ENCODE measurements at regions not wholly inside any gene's neighbourhood (a gene's known extent, or its start where the extent isn't known, plus 50 kb on each side); places are given as distances from the start of the nearest gene placed in this dataset.

DNA sequence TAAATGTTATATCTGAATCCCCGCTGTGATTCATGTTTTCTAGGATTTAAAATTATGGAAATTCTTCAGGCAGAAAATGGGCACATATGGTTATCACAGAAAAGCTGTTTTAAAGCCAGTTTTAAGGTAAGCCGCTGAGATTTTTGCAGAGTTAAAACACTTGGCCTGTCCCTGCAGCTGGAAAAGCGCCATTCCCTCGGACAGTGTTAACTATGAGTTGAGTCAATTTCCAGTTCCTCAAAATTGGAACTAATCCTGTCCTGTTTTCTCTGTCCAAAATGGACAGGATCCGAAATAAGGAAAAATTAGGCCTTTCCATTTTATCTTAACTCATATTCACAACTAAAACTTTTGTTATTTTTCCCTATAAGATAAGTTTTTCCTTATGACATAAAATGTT is 225.2 kb downstream of the SAMD5 start:
- no peak overlapping the region for H3K14ac ChIP-seq (replicated peaks; ENCODE audit: low read depth, low read length)
- CTCF ChIA-PET, result no interaction called here
- H4K91ac ChIP-seq (ENCODE audit: insufficient read depth, low read depth, low read length), result no peak overlapping the region
- H3K27me3 ChIP-seq (ENCODE audit: control insufficient read depth, insufficient read depth, low read length), result no peaks in the 10 kb centered on the region; the same call in 1 of the 2 replicates
- H3K9me1 ChIP-seq (ENCODE audit: insufficient read depth, low read length), result no peaks in the 10 kb centered on the region
- H2BK5ac ChIP-seq (ENCODE audit: low read depth, low read length, poor library complexity, severe bottlenecking), result no peak overlapping the region
- no peak overlapping the region for H4K8ac ChIP-seq (ENCODE audit: low read depth in 2 of 2, low read length in 2 of 2)
- H2AK9ac ChIP-seq (replicated peaks; ENCODE audit: low read depth, low read length, poor library complexity), result no peak overlapping the region
- POLR2A ChIA-PET (ENCODE audit: unreplicated experiment), result no interaction called here
- H3K79me1 ChIP-seq (ENCODE audit: low read depth in 1 of 2, low read length in 2 of 2), result no peaks in the 10 kb centered on the region; a peak in 1 of 4 replicates
- DNase-seq (no peak), ATAC-seq (ENCODE audit: low read depth) (no peak)
- no peak for TF ChIP-seq MXI1 (IDR thresholded peaks at IDR 0.05; ENCODE audit: borderline replicate concordance, low read depth, low read length)
- no peak for TF ChIP-seq POLR2A (IDR thresholded peaks at IDR 0.05; ENCODE audit: low read depth, low read length)
- TF ChIP-seq FOS (IDR thresholded peaks at IDR 0.05; ENCODE audit: low read depth, low read length), result no peak
- no peak for TF ChIP-seq RFX5 (IDR thresholded peaks at IDR 0.05; ENCODE audit: low read depth, low read length)
- no peak for TF ChIP-seq SMC3 (IDR thresholded peaks at IDR 0.05; ENCODE audit: low read depth, low read length)
- no peak for TF ChIP-seq RCOR1 (IDR thresholded peaks at IDR 0.05; ENCODE audit: insufficient replicate concordance, low read length)
- TF ChIP-seq MAZ (IDR thresholded peaks at IDR 0.05; ENCODE audit: borderline replicate concordance, low read depth, low read length), result no peak
- TF ChIP-seq CHD1 (IDR thresholded peaks at IDR 0.05; ENCODE audit: low read depth, low read length), result no peak
- TF ChIP-seq ELK1 (IDR thresholded peaks at IDR 0.05; ENCODE audit: borderline replicate concordance, low read depth, low read length), result no peak
- TF ChIP-seq, protein P1, sequence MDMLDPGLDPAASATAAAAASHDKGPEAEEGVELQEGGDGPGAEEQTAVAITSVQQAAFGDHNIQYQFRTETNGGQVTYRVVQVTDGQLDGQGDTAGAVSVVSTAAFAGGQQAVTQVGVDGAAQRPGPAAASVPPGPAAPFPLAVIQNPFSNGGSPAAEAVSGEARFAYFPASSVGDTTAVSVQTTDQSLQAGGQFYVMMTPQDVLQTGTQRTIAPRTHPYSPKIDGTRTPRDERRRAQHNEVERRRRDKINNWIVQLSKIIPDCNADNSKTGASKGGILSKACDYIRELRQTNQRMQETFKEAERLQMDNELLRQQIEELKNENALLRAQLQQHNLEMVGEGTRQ (IDR thresholded peaks at IDR 0.05; ENCODE audit: low read depth, low read length), result no peak
- no peak for TF ChIP-seq RAD21 (IDR thresholded peaks at IDR 0.05; ENCODE audit: low read length)
- TF ChIP-seq CEBPB (IDR thresholded peaks at IDR 0.05; ENCODE audit: low read depth, low read length), result no peak
- no peak for TF ChIP-seq NFE2L2 (IDR thresholded peaks at IDR 0.05; ENCODE audit: low read depth, low read length)
- TF ChIP-seq, protein P2, sequence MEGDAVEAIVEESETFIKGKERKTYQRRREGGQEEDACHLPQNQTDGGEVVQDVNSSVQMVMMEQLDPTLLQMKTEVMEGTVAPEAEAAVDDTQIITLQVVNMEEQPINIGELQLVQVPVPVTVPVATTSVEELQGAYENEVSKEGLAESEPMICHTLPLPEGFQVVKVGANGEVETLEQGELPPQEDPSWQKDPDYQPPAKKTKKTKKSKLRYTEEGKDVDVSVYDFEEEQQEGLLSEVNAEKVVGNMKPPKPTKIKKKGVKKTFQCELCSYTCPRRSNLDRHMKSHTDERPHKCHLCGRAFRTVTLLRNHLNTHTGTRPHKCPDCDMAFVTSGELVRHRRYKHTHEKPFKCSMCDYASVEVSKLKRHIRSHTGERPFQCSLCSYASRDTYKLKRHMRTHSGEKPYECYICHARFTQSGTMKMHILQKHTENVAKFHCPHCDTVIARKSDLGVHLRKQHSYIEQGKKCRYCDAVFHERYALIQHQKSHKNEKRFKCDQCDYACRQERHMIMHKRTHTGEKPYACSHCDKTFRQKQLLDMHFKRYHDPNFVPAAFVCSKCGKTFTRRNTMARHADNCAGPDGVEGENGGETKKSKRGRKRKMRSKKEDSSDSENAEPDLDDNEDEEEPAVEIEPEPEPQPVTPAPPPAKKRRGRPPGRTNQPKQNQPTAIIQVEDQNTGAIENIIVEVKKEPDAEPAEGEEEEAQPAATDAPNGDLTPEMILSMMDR (conservative IDR thresholded peaks at IDR 0.05; ENCODE audit: low read depth, low read length), result no peak
- no peak for TF ChIP-seq MAFK (IDR thresholded peaks at IDR 0.05; ENCODE audit: low read depth, low read length)
- TF ChIP-seq BHLHE40 (IDR thresholded peaks at IDR 0.05; ENCODE audit: low read depth, low read length), result no peak
- H3K23ac ChIP-seq (ENCODE audit: low read depth, low read length), result no peak overlapping the region
- no peak overlapping the region for H3K56ac ChIP-seq (ENCODE audit: extremely low read depth, insufficient read depth, low read length)
- H2AFZ ChIP-seq (replicated peaks; ENCODE audit: low read length, poor library complexity), result no peak overlapping the region
- no peak overlapping the region for H3K18ac ChIP-seq (ENCODE audit: low read depth, low read length)
- H3K4me2 ChIP-seq (ENCODE audit: low read depth, low read length), result no peak overlapping the region
- H4K20me1 ChIP-seq (ENCODE audit: insufficient read depth, low read length), result no peaks in the 10 kb centered on the region
- H3K27ac ChIP-seq (ENCODE audit: insufficient read depth, low read length), result no peak overlapping the region
- intact Hi-C loops (cut with micrococcal nuclease) (no loop called here), dilution Hi-C loops (cut with HindIII; ENCODE audit: low sequenced_read_pairs, unreplicated experiment) (no loop called here), in situ Hi-C loops (cut with MboI; ENCODE audit: low sequenced_read_pairs) (no loop called here)
- no peak overlapping the region for H2BK120ac ChIP-seq (ENCODE audit: low read depth, low read length)
- H3K9ac ChIP-seq (ENCODE audit: low read depth, low read length), result no peak overlapping the region
- H3K4ac ChIP-seq (ENCODE audit: low read depth, low read length), result no peak overlapping the region
- BruUV-seq (replicated peaks), result no TSS peak
- no peak overlapping the region for H3K4me3 ChIP-seq (ENCODE audit: insufficient read depth, low read depth, low read length)
- H3K36me3 ChIP-seq (ENCODE audit: control insufficient read depth, insufficient read depth, low read length), result no peaks in the 10 kb centered on the region
- H2AK5ac ChIP-seq (ENCODE audit: low read depth, low read length), result no peak overlapping the region
- H3K9me3 ChIP-seq (ENCODE audit: control insufficient read depth, insufficient read depth, low read length), result 0 out of 2 replicates have a peak, but pooled peaks cover 2% of the 10 kb centered on the region
- no CpG with 5 or more reads among the region's 5 CpGs for WGBS, 2 experiments (ENCODE audit: extremely low coverage in 2 of 2, insufficient read length in 1 of 2)
- H2BK20ac ChIP-seq (ENCODE audit: low read depth, low read length), result no peak overlapping the region
- no peak overlapping the region for H4K5ac ChIP-seq (ENCODE audit: low read depth, low read length)
- H2BK15ac ChIP-seq (ENCODE audit: low read depth, low read length), result no peak overlapping the region
- H3K4me1 ChIP-seq (ENCODE audit: control insufficient read depth, insufficient read depth, low read length), result peaks cover 2% of the 10 kb centered on the region; the same call in 1 of the 2 replicates

Data from IMR-90 (cell line).